ENCODE measurements at regions not wholly inside any gene's neighbourhood (a gene's known extent, or its start where the extent isn't known, plus 50 kb on each side); places are given as distances from the start of the nearest gene placed in this dataset.

GRCh38 chr17:22460461-22461063 is 768.2 kb downstream of the KCNJ18 start:
- no peak for DNase-seq (ENCODE audit: insufficient read length)
- TF ChIP-seq POLR2A (IDR thresholded peaks at IDR 0.05; ENCODE audit: low read depth, low read length) (no peak), TAF1 (IDR thresholded peaks at IDR 0.05; ENCODE audit: borderline replicate concordance, low read depth, low read length) (no peak), POLR2AphosphoS5 (IDR thresholded peaks at IDR 0.05; ENCODE audit: low read depth, low read length) (no peak)
- FAIRE-seq: no peak

GRCh38 chr17:22461460-22462145 is 769.3 kb downstream of the KCNJ18 start:
- no peak for FAIRE-seq
- DNase-seq (ENCODE audit: insufficient read length): no peak
- TF ChIP-seq POLR2AphosphoS5 (IDR thresholded peaks at IDR 0.05; ENCODE audit: low read depth, low read length): no peak
- no peak for TF ChIP-seq TAF1 (IDR thresholded peaks at IDR 0.05; ENCODE audit: borderline replicate concordance, low read depth, low read length)
- TF ChIP-seq POLR2A (IDR thresholded peaks at IDR 0.05; ENCODE audit: low read depth, low read length): no peak

DNA sequence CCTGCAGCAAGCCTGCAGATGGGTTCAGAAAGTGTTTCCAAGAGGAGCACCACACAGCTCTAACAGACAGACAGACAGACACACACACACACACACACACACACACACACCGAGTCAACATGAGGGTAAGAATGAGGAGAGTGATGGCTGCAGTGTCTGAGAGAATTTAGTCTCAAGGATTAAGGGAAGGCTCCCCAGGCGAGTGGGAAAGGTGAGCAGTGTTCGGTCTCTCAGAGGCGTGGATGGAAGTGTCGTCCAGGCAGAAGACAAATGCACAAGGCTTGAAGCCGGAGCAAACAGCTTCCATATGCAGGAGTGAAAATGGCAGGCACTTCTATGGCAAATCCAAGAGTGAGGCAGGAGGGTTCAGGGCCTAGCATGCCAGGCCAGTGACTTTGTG is 770.1 kb downstream of the KCNJ18 start:
- no peak for DNase-seq (ENCODE audit: insufficient read length)
- TF ChIP-seq POLR2A (IDR thresholded peaks at IDR 0.05; ENCODE audit: low read depth, low read length): no peak
- TF ChIP-seq POLR2AphosphoS5 (IDR thresholded peaks at IDR 0.05; ENCODE audit: low read depth, low read length): no peak
- TF ChIP-seq TAF1 (IDR thresholded peaks at IDR 0.05; ENCODE audit: borderline replicate concordance, low read depth, low read length): no peak
- no peak for FAIRE-seq

GRCh38 chr17:22463110-22463850 is 771.0 kb downstream of the KCNJ18 start:
- DNase-seq (ENCODE audit: insufficient read length): no peak
- no peak for FAIRE-seq
- TF ChIP-seq POLR2A (IDR thresholded peaks at IDR 0.05; ENCODE audit: low read depth, low read length): no peak
- no peak for TF ChIP-seq POLR2AphosphoS5 (IDR thresholded peaks at IDR 0.05; ENCODE audit: low read depth, low read length)
- no peak for TF ChIP-seq TAF1 (IDR thresholded peaks at IDR 0.05; ENCODE audit: borderline replicate concordance, low read depth, low read length)

DNA sequence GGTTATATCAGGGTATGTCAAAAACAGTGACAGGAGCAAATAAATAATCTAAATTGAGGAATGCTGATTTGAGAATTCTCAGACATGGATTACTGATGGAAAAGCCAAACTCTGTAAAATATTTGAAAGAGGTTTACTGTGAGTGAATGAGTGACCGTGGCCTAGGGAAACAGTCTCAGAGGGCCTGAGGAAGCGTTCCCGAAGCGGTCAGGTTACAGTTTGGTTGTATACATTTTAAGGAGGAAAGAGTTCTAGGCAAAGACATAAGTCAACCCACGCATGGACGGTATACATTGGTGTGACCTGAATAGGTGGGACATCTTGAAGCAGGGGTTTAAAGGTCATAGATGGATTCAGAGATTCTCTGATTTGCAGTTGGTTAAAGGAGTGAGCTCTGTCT is 771.7 kb downstream of the KCNJ18 start:
- DNase-seq (ENCODE audit: insufficient read length): no peak
- no peak for TF ChIP-seq POLR2A (IDR thresholded peaks at IDR 0.05; ENCODE audit: low read depth, low read length)
- TF ChIP-seq TAF1 (IDR thresholded peaks at IDR 0.05; ENCODE audit: borderline replicate concordance, low read depth, low read length): no peak
- TF ChIP-seq POLR2AphosphoS5 (IDR thresholded peaks at IDR 0.05; ENCODE audit: low read depth, low read length): no peak
- no peak for FAIRE-seq

- no peak for FAIRE-seq
Measured at GRCh38 chr17:22467720-22468119, 775.4 kb downstream of the KCNJ18 start.

GRCh38 chr17:22469101-22469880 is 777.0 kb downstream of the KCNJ18 start:
- FAIRE-seq (no peak), DNase-seq (ENCODE audit: insufficient read length) (no peak)
- TF ChIP-seq POLR2A (IDR thresholded peaks at IDR 0.05; ENCODE audit: low read depth, low read length) (no peak), TAF1 (IDR thresholded peaks at IDR 0.05; ENCODE audit: borderline replicate concordance, low read depth, low read length) (no peak), POLR2AphosphoS5 (IDR thresholded peaks at IDR 0.05; ENCODE audit: low read depth, low read length) (no peak)

More at GRCh38 chr17:22467720-22468119, 775.4 kb downstream of the KCNJ18 start:
- DNase-seq (ENCODE audit: insufficient read length): no peak
- TF ChIP-seq TAF1 (IDR thresholded peaks at IDR 0.05; ENCODE audit: borderline replicate concordance, low read depth, low read length) (no peak), POLR2A (IDR thresholded peaks at IDR 0.05; ENCODE audit: low read depth, low read length) (no peak), POLR2AphosphoS5 (IDR thresholded peaks at IDR 0.05; ENCODE audit: low read depth, low read length) (no peak)

DNA sequence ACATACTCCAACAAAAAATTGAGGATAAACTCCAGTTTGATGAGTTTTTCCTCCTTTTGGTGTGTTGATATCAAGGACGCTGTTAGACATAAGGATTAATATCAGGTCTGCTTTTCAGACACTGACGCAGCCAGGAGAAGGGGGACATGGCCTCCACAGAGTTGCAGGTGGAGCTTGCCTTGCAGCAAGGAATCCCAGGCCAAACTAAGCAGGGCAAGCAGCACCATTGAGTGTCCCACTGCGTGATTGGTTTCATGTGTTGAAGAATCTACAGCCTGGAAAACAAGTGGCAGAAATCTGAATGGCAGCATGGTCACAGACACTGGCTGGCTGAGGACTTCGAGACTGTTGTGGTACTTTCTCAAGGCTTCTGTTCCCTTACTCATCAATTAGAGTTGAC is 777.6 kb downstream of the KCNJ18 start:
- TF ChIP-seq POLR2A (IDR thresholded peaks at IDR 0.05; ENCODE audit: low read depth, low read length): no peak
- TF ChIP-seq POLR2AphosphoS5 (IDR thresholded peaks at IDR 0.05; ENCODE audit: low read depth, low read length): no peak
- FAIRE-seq: no peak
- DNase-seq (ENCODE audit: insufficient read length): no peak

DNA sequence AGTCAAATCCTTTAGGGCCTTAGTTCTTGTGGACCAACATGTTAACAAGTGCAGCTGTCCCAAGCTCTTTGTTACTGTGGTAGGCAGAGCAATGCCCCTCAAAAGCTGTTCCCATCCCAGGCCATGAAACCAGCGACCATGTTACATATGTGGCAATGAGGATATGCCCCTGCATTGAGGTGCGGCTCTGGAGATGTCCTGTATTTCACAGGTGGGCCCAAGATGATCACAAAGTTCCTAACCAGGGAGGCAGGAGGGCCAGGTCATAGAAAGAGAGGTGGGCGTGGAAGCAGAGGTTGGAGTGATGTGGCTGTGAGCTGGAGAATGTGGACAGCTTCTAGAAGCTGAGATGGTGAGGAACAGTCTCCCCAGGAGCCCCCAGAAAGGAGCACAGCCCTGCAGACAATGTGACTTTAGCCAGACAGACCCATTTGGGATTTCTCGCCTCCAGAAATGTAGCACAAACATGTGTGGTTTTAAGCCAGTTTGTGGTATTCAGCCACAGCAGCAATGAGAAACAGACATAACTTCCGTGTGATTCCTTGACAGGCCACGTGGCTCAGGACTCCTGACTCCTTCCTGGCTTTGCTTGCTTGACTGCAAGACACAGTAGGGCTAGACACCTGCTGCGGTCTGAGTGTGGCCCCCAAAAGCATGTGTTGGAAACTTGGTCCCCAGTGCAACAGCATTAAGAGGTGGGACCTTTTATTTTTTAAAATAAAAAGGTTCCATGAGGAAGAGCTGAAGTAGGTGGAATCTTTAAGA is 778.3 kb downstream of the KCNJ18 start:
- DNase-seq (ENCODE audit: insufficient read length): no peak
- no peak for TF ChIP-seq POLR2A (IDR thresholded peaks at IDR 0.05; ENCODE audit: low read depth, low read length)
- TF ChIP-seq TAF1 (IDR thresholded peaks at IDR 0.05; ENCODE audit: borderline replicate concordance, low read depth, low read length): no peak
- no peak for TF ChIP-seq POLR2AphosphoS5 (IDR thresholded peaks at IDR 0.05; ENCODE audit: low read depth, low read length)
- FAIRE-seq: no peak

GRCh38 chr17:22484826-22485225 is 792.5 kb downstream of the KCNJ18 start:
- no peak for FAIRE-seq
- no peak for DNase-seq (ENCODE audit: insufficient read length)
- TF ChIP-seq TAF1 (IDR thresholded peaks at IDR 0.05; ENCODE audit: borderline replicate concordance, low read depth, low read length) (no peak), POLR2A (IDR thresholded peaks at IDR 0.05; ENCODE audit: low read depth, low read length) (no peak)

- FAIRE-seq (no peak), DNase-seq (ENCODE audit: insufficient read length) (no peak)
- TF ChIP-seq POLR2A (IDR thresholded peaks at IDR 0.05; ENCODE audit: low read depth, low read length) (no peak), TAF1 (IDR thresholded peaks at IDR 0.05; ENCODE audit: borderline replicate concordance, low read depth, low read length) (no peak), POLR2AphosphoS5 (IDR thresholded peaks at IDR 0.05; ENCODE audit: low read depth, low read length) (no peak)
Measured at GRCh38 chr17:22490399-22490798, 798.1 kb downstream of the KCNJ18 start.
